ENCODE measurements at regions not wholly inside any gene's neighbourhood (a gene's known extent, or its start where the extent isn't known, plus 50 kb on each side); places are given as distances from the start of the nearest gene placed in this dataset.
"Not testable (repeated sequence)": the region's sequence is repeated elsewhere in the genome, so short reads cannot be mapped to it uniquely, and the experiment has no call there.

GRCh38 chr11:121863126-121863525 is 252.9 kb downstream of the BLID start:
- Histone ChIP-seq H3K36me3 (no peaks in the 10 kb centered on the region), H3K27me3 (no peaks in the 10 kb centered on the region), H3K9me3 (no peaks in the 10 kb centered on the region), H3K4me3 (no peak overlapping the region), H3K27ac (no peak overlapping the region), H3K4me1 (no peaks in the 10 kb centered on the region)
- intact Hi-C loops (cut with DNase I; ENCODE audit: low total_unique reads): no loop called here
- 56 to 68% (median 67%) methylated on average over 4 of the region's 4 CpGs for WGBS, 5 donors
- TF ChIP-seq EP300 (IDR thresholded peaks at IDR 0.05) (no peak), POLR2A (IDR thresholded peaks at IDR 0.05) (no peak), POLR2AphosphoS5 (IDR thresholded peaks at IDR 0.05) (no peak), CTCF (IDR thresholded peaks at IDR 0.05) (no peak)
- no peak for DNase-seq

GRCh38 chr11:121855138-121855537 is 260.9 kb downstream of the BLID start:
- H3K4me3 ChIP-seq; intact Hi-C loops (cut with DNase I; ENCODE audit: low total_unique reads); H3K27ac ChIP-seq; H3K27me3 ChIP-seq; H3K9me3 ChIP-seq; H3K4me1 ChIP-seq; DNase-seq; H3K36me3 ChIP-seq: not testable (repeated sequence)
- 81 to 91% (median 86%) methylated on average over 7 to 11 of the region's 11 CpGs for WGBS, 5 donors

GRCh38 chr11:121844016-121844415 is 272.0 kb downstream of the BLID start:
- H3K27ac ChIP-seq: no peak overlapping the region
- TF ChIP-seq POLR2AphosphoS5 (IDR thresholded peaks at IDR 0.05) (no peak), CTCF (IDR thresholded peaks at IDR 0.05) (no peak), EP300 (IDR thresholded peaks at IDR 0.05) (no peak), POLR2A (IDR thresholded peaks at IDR 0.05) (no peak)
- no peak for DNase-seq
- no peaks in the 10 kb centered on the region for H3K4me1 ChIP-seq
- H3K4me3 ChIP-seq: no peak overlapping the region
- intact Hi-C loops (cut with DNase I; ENCODE audit: low total_unique reads): no loop called here
- 63 to 71% (median 68%) methylated on average over 1 of the region's 1 CpG for WGBS, 5 donors
- H3K36me3 ChIP-seq: no peaks in the 10 kb centered on the region
- H3K27me3 ChIP-seq: no peaks in the 10 kb centered on the region
- H3K9me3 ChIP-seq: no peaks in the 10 kb centered on the region

- TF ChIP-seq CTCF (IDR thresholded peaks at IDR 0.05) (no peak), POLR2A (IDR thresholded peaks at IDR 0.05) (no peak), POLR2AphosphoS5 (IDR thresholded peaks at IDR 0.05) (no peak), EP300 (IDR thresholded peaks at IDR 0.05) (no peak)
- Histone ChIP-seq H3K9me3 (no peaks in the 10 kb centered on the region), H3K4me1 (no peaks in the 10 kb centered on the region), H3K27ac (no peak overlapping the region), H3K27me3 (no peaks in the 10 kb centered on the region), H3K4me3 (no peak overlapping the region), H3K36me3 (no peaks in the 10 kb centered on the region)
- WGBS, 5 donors: 83 to 89% (median 85%) methylated on average over 5 of the region's 5 CpGs
- no peak for DNase-seq
- intact Hi-C loops (cut with DNase I; ENCODE audit: low total_unique reads): no loop called here
Observed at GRCh38 chr11:121842192-121842585, 273.8 kb downstream of the BLID start.

- no peak overlapping the region for H3K27ac ChIP-seq
- H3K36me3 ChIP-seq: no peaks in the 10 kb centered on the region
- H3K4me1 ChIP-seq: no peaks in the 10 kb centered on the region
- no peaks in the 10 kb centered on the region for H3K9me3 ChIP-seq
- intact Hi-C loops (cut with DNase I; ENCODE audit: low total_unique reads): no loop called here
- peak in 1 of 2 donors; percentile 17 for DNase-seq
- H3K27me3 ChIP-seq: no peaks in the 10 kb centered on the region
- TF ChIP-seq EP300 (IDR thresholded peaks at IDR 0.05) (no peak), POLR2AphosphoS5 (IDR thresholded peaks at IDR 0.05) (no peak), POLR2A (IDR thresholded peaks at IDR 0.05) (no peak), CTCF (IDR thresholded peaks at IDR 0.05) (no peak)
- 52 to 63% (median 59%) methylated on average over 5 of the region's 5 CpGs for WGBS, 5 donors
- no peak overlapping the region for H3K4me3 ChIP-seq
Observed at GRCh38 chr11:121841487-121842191, 274.4 kb downstream of the BLID start.
